ENCODE measurements at regions not wholly inside any gene's neighbourhood (a gene's known extent, or its start where the extent isn't known, plus 50 kb on each side); places are given as distances from the start of the nearest gene placed in this dataset.

DNA sequence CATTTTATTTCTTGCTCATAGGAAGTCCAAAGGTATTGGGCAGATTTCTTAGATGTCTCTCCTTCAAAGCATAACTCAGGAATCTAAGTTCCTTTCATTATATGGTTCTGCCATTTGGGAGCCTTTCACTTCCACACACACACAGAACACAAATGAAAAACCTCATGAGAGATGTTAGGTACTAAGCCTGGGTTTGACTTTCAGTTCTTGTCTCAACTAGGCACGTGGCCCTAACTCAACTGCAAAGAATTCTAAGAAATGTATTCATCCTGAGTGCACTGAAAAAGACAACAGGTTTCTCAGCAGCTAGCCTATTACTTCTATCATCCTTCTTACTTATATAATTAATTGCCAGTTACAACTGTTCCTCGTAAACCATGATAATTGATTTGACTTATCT is 190.0 kb upstream of the SAMSN1 start:
- no peak for DNase-seq (ENCODE audit: extremely low read depth, low read depth)

DNA sequence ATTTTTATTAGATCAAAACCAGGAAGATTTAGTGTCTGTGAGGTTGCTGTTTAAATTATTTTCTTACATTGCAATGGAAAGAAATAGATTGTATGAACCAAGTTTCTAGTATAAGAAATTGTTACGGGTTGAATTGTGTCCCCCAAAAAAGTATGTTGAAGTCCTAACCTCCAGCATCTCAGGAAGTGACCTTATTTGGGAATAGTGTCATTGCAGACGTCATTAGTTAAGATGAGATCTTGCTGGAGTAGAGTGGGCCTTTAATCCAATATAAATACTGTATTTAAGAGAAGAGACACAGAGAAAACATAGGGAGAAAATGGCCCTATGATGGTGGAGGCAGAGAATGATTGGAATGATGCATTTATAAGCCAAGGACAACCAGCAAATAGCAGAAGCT is 188.7 kb upstream of the SAMSN1 start:
- no peak for DNase-seq (ENCODE audit: extremely low read depth, low read depth)

DNA sequence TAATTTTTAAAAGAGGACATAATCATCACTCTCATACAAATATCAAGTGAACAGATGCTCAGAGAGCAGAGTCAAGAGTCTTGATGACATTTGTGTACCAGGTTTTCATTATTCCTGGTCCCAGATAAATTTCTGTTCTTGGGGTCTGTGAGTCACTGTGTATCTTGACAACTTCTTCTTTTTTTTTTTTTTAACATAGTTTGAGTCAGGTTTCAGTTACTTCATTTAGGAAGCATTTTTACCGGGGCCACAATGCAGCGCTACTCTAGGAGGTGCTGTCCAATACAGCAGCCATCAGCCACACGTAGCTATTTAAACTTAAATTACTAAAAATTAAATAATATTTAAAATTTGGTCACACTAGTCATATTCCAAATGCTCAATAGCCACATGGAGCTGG is 188.1 kb upstream of the SAMSN1 start:
- DNase-seq (ENCODE audit: extremely low read depth, low read depth), result no peak

DNA sequence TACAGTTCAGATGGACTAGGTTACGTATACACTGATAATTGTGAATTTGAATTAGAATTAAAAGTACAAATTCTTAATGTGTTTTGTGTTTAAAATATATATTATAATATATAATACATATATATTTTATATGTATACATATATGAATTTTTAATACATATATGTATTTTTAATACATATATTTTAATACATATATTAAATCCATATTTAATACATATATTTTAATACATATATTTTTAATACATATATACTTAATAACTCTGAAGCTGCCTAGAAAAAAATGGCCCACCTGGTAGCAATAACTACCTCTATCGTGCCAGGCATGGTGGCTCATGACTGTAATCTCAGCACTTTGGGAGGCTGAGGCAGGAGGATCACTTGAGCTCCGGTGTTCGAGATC is 179.1 kb upstream of the SAMSN1 start:
- DNase-seq (ENCODE audit: extremely low read depth, low read depth), result no peak

DNA sequence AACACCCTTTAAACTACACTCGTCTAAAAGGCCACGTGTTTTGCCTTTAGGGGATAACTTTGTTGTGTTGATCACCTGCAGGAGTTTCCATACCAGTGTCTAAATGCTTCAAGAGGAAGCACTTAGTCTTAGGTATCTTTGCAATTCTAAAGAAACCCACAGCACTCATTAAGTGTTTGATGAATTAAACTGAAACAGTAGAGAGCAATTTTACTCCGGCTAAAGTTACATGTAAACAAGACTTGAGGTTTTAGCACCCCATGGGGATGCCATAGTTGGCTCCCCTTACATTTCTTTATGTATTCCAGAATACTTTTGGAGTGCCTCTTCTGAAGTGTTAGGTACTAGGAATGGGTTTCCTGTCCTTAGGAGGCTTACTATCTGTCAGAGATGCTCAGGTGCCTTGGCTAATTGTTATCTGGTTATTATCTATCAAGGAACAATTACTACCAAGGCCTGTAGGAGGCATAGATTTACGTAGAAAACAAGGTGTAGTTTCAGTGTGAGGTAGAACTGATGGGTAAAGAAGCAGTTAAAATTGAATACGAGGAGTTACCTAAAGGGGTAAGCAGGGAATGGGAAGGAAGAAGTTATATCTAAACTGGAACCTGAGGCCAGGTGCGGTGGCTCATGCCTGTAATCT is 176.8 kb upstream of the SAMSN1 start:
- no peak for DNase-seq (ENCODE audit: extremely low read depth, low read depth)

DNA sequence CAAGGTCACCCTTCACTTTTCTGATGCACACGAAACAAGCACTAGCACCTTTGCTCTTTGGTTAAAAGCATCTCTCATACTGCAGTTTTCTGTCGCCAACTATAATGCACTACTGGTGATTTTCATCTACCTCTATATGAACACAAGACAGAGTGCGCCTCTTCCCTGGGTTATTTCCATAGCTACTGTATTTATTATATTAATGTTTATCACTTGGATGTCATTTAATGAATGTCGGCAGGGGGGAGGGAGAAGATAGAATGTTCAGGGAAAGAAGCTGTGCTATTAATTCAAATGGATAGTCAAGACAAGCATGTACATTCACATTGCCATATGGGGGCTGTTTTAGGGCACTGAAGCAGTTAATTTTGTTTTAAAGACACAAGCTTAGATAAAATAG is 174.1 kb upstream of the SAMSN1 start:
- DNase-seq (ENCODE audit: extremely low read depth, low read depth), result no peak

DNA sequence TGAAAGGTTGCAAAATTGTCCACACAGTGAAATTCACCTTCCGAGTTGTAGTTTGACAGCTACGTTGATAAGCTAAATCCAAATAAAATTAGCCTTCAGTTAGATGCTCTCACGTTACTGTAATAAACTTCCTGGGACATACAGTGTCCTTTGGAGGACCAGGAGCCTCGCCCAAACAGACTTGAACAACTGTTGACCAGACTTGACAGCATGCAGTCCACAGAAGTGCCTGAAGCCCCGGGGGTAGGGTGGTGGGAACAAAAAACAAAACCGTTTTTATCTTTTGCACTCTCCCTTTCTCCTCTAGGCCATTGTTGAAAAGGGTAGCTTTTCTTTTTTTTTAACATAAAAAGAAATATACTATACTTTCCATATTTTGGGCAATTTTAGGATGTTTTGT is 172.8 kb upstream of the SAMSN1 start:
- DNase-seq (ENCODE audit: extremely low read depth, low read depth), result no peak

DNA sequence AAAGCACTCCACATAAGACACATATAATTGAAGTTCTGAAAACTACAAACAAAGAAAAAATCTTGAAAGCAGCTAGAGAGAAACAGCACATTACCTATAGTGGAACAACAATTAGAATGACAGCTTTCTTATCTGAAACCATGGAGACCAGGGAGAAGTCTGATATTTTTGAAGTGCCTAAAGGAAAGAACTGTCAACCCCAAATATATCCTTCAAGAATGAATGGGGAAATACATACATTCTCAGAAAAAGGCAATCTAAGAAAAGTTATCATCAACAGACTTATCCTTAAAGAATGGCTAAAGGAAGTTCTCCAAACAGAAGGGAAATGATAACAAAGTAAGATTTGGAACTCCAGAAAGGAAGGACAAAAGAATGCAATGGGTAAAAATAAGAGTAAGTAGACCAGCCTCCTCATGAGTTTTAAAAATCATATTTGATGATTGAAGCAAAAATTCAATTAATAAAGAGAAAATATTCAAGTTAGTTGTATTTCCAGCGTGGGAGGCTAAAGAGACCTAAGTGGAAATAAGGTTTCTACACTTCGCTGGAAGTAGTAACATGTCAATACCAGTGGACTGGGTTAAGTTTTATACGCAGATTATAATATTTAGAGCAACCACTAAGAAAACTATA is 170.8 kb upstream of the SAMSN1 start:
- DNase-seq (ENCODE audit: extremely low read depth, low read depth), result no peak

DNA sequence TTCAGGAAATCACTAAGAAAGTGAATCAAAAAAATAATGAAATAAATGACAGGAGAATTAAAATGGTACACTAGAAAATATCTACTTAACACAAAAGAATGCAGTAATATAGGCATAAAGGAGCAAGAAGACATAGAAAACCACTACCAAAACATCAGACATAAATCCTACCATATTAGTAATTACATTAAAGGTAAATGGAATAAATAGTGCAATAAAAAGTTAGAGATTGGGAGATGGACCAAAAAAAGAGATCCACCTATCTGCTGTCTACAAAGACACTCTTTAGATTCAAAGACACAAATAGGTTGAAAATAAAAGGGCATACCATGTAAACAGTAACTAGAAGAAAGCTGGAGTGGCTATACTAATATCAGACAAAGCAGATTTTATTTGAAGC is 167.0 kb upstream of the SAMSN1 start:
- no peak for DNase-seq (ENCODE audit: extremely low read depth, low read depth)

DNA sequence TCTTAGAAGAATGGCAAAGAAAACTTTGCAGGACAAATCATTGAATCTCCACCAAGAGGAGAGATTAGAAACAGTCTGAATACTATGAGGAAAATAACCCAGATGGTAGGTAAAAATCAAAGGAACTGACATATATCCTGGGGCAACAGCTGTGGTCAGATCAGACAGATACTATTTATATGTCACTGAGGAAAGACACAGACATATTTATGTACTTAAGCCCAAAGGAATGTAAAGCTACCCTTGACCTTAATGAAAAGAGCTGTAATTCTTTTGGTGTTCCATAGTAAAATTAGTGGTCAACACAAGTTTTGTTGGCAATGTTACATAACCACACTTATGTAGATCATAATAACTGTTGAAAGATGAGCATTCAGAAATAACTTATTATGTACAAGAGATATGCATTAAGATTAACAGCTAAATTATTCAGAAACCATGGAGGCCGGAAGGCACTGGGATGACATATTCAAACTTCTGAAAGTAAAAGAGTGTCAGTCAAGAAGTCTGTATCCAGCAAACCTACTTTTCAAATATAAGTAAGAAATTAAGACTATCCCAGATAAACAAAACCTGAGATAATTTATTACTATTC is 166.1 kb upstream of the SAMSN1 start:
- DNase-seq (ENCODE audit: extremely low read depth, low read depth), result no peak

DNA sequence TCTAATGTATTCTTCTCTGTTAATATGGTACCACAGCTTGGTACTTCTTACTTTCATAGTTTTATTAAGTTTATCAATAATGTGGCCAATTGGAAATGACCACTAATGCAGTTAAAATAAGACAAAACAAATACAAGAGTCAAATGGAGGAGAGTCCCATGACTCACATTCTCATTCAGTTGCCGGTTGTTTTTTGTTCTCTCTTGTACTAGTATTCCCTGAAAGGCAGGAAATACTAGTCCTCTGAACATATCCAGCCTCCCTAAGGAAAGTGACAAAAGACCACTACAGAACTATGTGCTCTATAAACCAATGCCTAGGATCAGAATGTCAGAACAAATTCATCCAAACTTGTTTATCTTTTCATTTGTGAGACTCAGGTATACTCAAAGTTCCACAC is 165.2 kb upstream of the SAMSN1 start:
- DNase-seq (ENCODE audit: extremely low read depth, low read depth), result no peak

DNA sequence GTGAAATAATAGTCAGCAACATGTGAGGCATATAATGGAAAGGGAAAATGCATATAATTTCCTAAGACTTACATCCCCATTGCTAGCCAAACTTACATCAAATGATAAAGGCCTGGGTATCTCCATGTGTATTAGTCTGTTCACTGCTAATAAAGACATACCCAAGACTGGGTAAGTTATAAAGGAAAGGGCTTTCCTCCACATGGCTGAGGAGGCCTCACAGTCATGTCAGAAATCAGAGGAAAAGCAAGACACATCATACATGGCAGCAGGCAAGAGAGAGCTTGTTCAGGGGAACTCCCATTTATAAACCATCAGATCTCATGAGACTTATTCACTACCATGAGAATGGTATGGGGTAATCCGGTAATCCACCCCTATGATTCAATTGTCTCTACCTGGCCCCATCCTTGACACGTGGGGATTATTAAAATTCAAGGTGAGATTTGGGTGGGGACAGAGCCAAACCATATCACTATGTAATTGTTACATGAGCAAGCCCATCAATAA is 161.5 kb upstream of the SAMSN1 start:
- DNase-seq (ENCODE audit: extremely low read depth, low read depth), result no peak

DNA sequence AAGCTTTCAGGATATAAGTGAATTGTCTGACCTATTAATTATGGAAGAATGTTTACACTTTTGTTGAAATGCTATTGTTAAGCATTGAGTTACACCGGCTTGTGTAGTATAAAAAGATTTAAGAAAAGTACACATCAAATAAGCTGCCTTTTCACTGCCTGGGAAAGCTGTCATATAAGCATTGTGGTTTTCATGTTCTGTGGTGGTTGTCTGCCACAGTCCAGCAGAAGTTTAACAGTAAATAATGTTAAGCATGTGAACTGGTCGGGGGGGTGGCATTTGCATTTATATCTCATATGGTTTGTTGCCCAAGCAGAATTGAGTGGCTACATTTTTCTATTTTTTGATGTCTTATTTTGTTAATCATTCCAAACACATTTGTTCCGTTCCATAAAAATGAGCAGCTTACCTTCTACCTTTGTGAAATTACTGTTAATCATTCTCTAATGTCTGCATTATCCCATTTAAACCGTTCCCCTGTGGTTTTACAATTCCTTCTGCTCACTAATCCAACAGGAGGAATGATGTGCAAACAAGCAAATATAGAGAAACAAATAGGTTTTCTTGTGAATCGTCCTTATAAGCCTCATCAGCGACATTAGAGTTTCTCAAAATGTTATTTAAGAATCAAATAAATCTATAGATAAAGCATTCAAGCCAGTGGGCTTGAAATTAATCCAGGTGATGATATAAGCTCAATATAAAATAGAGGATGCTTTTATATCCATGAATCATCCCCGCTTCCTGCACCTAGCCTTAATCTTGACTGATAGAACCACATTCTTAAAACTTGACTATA is 160.8 kb upstream of the SAMSN1 start:
- no peak for DNase-seq (ENCODE audit: extremely low read depth, low read depth)

DNA sequence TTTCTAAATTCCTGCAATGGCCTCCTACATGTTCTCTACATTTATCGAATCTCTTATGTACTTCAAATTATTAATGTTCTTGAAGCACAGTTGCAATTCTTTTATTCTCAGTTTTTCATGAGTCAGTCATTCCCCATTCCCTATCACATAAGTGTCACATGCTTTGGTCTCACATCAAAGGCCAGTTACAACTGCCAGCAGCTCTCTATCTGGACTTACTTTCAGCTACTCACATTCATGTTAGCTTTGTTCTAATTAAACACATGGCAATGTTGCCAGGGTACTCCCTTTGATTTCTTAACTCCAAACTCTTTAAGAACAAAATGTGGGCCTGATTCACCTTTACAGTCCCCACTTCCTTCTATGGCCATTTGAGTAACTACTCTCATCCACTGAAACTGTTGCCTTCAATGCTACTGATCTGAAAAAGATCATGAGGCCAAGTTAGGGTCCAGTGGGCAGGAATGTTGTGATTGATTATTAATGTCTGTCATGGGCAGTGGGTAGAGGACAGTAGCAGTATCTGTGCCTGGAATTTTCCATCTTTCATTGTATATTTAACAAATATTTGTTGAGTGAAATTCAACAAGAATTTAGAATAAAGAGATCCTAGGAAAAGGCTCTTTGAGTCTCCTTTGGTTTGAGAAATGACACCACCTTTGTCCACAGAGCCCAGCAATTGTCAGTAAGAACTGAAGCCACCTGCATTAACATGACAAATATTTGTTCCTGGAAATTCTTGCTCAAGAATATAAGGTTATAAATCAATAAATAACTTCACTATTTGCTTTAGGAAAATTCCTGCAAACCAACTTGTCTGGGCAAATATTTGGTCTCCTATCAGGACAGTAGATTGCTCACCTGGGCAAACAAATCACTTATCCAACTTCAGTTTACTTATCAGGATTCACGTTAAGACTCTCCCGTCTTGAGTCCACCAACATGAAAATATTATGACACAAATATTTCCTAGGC is 153.6 kb upstream of the SAMSN1 start:
- no peak for DNase-seq (ENCODE audit: extremely low read depth, low read depth)

DNA sequence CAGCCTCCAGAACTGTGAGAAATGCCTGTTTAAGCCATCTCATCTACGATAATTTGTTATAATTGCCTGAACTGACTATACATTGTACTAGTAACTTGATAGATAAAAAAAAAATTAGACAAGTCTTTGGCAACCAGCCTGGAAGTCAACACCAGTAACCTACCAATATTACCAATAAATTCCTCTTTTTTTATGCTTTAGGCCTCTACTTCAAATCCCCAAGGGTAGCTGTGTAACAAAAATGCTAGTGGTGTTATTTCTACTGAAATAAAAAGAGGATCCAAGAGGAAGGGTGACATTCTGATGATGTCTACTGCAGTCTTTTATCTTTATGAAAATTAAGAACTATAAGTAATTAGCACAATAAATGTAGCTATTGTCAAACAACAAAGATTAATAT is 151.7 kb upstream of the SAMSN1 start:
- DNase-seq (ENCODE audit: extremely low read depth, low read depth), result no peak

DNA sequence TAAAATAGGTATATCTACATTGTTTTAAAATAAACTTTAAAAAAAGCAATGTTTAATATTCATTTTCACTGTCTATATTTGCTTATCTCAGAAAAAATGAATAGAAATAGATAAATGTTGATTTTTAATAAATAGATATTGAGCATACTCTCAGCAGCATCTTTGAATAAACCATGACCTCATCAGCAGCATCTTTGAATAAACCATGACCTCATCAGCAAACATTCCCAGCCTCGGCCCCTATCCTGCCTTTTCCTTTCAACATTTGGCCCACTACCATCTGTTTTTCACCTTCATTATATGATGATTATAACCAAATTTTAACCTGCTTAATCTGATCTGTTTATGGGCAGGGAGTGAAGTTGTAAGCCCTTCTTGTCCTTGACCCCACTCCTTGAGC is 148.7 kb upstream of the SAMSN1 start:
- DNase-seq (ENCODE audit: extremely low read depth, low read depth), result no peak

DNA sequence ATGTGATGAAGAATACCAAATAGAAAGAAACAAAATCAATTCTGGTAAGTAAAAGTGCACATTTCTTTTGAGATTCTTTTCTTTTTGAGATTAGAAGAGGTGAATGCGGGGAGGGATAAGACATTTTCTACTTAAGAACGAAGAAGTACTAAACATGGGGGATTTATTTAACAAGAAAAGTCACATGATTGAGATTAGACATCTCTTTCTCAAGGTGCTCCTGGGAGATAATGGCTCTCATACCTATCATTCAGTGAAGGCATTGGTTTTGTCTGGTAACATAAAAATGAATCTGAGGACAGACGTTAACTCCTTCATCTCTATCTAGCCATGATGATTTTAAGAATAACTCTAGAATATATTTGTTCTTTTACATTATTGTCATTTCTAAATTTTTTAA is 147.9 kb upstream of the SAMSN1 start:
- DNase-seq (ENCODE audit: extremely low read depth, low read depth), result no peak

DNA sequence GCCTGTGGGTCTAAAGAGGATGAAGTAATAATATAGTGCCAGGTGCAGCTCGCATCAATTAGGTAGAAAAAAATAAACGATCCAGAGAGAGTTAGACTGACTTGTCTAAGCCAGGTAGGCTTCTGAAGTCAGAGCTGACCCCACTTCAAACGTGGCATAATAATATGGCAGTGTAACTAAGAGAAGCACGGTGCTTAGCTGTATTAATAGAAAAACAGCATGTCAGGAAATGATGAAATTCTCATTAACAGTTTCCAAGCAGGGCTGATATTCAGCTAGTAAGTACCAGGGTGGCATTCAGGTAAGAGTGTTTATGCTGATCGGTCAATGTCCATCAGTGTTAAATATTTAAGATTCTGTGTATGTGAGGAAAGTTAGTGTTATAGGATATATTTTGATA is 145.8 kb upstream of the SAMSN1 start:
- no peak for DNase-seq (ENCODE audit: extremely low read depth, low read depth)

DNA sequence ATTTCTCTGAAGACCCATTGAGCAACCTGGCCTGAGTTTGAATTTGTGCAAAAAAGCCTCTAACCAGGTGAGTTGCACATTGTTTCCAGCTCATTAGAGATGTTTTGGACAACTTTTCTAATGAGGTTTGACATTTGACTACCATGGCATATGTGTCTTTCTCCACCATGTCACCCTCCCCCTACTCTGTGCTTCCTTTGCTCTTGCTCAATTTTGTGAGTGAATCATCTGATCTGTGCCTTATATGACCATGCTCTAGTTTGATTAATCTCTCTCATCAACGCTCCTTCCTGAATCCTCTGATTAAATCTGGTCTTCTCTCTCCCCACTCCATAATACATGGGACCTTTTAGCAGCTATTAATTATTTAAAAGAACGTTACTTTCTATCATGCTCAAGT is 144.8 kb upstream of the SAMSN1 start:
- no peak for DNase-seq (ENCODE audit: extremely low read depth, low read depth)

DNA sequence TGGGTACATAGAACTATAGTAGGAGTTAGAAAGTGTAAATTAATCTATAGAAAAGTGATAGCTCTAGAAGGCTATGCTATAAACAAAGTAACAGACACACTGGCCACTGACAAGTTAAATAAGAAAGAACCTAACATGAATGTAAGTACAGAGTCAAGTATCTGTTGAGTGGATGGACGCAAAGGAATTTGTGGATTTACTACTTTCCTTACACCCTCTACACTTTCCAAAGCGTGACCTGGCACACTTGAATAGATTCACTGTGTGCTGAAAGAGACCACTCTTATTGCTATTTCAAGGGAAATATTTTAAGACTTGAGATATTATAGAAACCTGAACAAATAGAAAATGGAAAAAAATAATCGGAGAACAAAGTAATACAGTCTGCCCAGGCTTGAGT is 142.8 kb upstream of the SAMSN1 start:
- DNase-seq (ENCODE audit: extremely low read depth, low read depth), result no peak

Measured in NCI-H460 (cell line).